HG02981 (cell line): ENCODE measurements at regions not wholly inside any gene's neighbourhood (a gene's known extent, or its start where the extent isn't known, plus 50 kb on each side); places are given as distances from the start of the nearest gene placed in this dataset.
A peak's percentile ranks its signal among the peaks of the same experiment; 100 is the strongest.
"Not testable (repeated sequence)": the region's sequence is repeated elsewhere in the genome, so short reads cannot be mapped to it uniquely, and the experiment has no call there.

Experiments
- ATAC-seq: cut with Tn5 transposase; IDR thresholded peaks from one replicate; pipeline ENCODE4 v1.9.1; 2021; ENCODE audit warnings: mild to moderate bottlenecking, moderate library complexity; ENCODE audit not compliant: unreplicated experiment

- no peak for ATAC-seq
These were observed 338.3 kb upstream of the FSTL5 start for GRCh38 chr4:162502109-162502508.

GRCh38 chr4:162499478-162499877 is 335.7 kb upstream of the FSTL5 start:
- peak; percentile 59 for ATAC-seq

- ATAC-seq = no peak
These were observed 334.4 kb upstream of the FSTL5 start for GRCh38 chr4:162498168-162498567.

- ATAC-seq = no peak
These were observed 333.9 kb upstream of the FSTL5 start for GRCh38 chr4:162497564-162498167.

- ATAC-seq = no peak
These were observed 331.1 kb upstream of the FSTL5 start for GRCh38 chr4:162494935-162495334.

- ATAC-seq = no peak
These were observed 321.7 kb upstream of the FSTL5 start for GRCh38 chr4:162485486-162485885.

- no peak for ATAC-seq
These were observed 311.4 kb upstream of the FSTL5 start for GRCh38 chr4:162475246-162475645.

- ATAC-seq = no peak
These were observed 306.2 kb upstream of the FSTL5 start for GRCh38 chr4:162469977-162470376.

- not testable (repeated sequence) for ATAC-seq
These were observed 301.6 kb upstream of the FSTL5 start for GRCh38 chr4:162465356-162465755.

- ATAC-seq = no peak
These were observed 298.2 kb upstream of the FSTL5 start for GRCh38 chr4:162461952-162462351.

GRCh38 chr4:162458051-162458450 is 294.3 kb upstream of the FSTL5 start:
- no peak for ATAC-seq

- no peak for ATAC-seq
These were observed 293.5 kb upstream of the FSTL5 start for GRCh38 chr4:162457071-162457865.

- ATAC-seq = no peak
These were observed 292.3 kb upstream of the FSTL5 start for GRCh38 chr4:162456106-162456505.

GRCh38 chr4:162450531-162451035 is 286.8 kb upstream of the FSTL5 start:
- no peak for ATAC-seq

- ATAC-seq = no peak
These were observed 279.7 kb upstream of the FSTL5 start for GRCh38 chr4:162443510-162443909.

- ATAC-seq = no peak
These were observed 278.3 kb upstream of the FSTL5 start for GRCh38 chr4:162442128-162442527.

GRCh38 chr4:162422312-162422711 is 258.5 kb upstream of the FSTL5 start:
- no peak for ATAC-seq

- no peak for ATAC-seq
These were observed 247.1 kb upstream of the FSTL5 start for GRCh38 chr4:162410854-162411253.

- no peak for ATAC-seq
These were observed 245.2 kb upstream of the FSTL5 start for GRCh38 chr4:162409048-162409447.

- ATAC-seq = no peak
These were observed 244.5 kb upstream of the FSTL5 start for GRCh38 chr4:162408309-162408708.

- ATAC-seq = no peak
These were observed 243.0 kb upstream of the FSTL5 start for GRCh38 chr4:162406637-162407365.

GRCh38 chr4:162403932-162404331 is 240.1 kb upstream of the FSTL5 start:
- ATAC-seq = no peak
